H9 (cell line): ENCODE measurements at regions not wholly inside any gene's neighbourhood (a gene's known extent, or its start where the extent isn't known, plus 50 kb on each side); places are given as distances from the start of the nearest gene placed in this dataset.
A peak's percentile ranks its signal among the peaks of the same experiment; 100 is the strongest.

Experiments used
- DNase-seq: peaks from one replicate; pipeline ENCODE4 v3.0.0-alpha.2; 2017
- H2AFZ ChIP-seq: one replicate; pipeline ENCODE4 v1.6.1; 2013; ENCODE audit warnings: mild to moderate bottlenecking, low read length, control low read depth, moderate library complexity
- H2AK5ac ChIP-seq: 2 replicates; pipeline ENCODE4 v1.6.1; 2013; ENCODE audit warnings: low read length, control low read depth, mixed read lengths; ENCODE audit not compliant: insufficient read length
- H2BK120ac ChIP-seq: one replicate; pipeline ENCODE4 v1.6.1; 2013; ENCODE audit warnings: low read depth, mild to moderate bottlenecking, low read length, control low read depth, inconsistent platforms; ENCODE audit not compliant: poor library complexity, severe bottlenecking
- H2BK12ac ChIP-seq: 2 replicates; pipeline ENCODE4 v1.6.1; 2013; ENCODE audit warnings: low read length, control low read depth, mixed read lengths, low read depth; ENCODE audit not compliant: insufficient read length
- H2BK15ac ChIP-seq: 2 replicates; pipeline ENCODE4 v1.6.1; 2013; ENCODE audit warnings: low read depth, low read length, control low read depth
- H2BK20ac ChIP-seq: one replicate; pipeline ENCODE4 v1.6.1; 2013; ENCODE audit warnings: low read depth, mild to moderate bottlenecking, low read length, control low read depth, inconsistent platforms; ENCODE audit not compliant: poor library complexity, severe bottlenecking
- H2BK5ac ChIP-seq: 2 replicates; pipeline ENCODE4 v1.6.1; 2013; ENCODE audit warnings: low read length, control low read depth, mixed read lengths; ENCODE audit not compliant: insufficient read length
- H3K14ac ChIP-seq: 2 replicates; pipeline ENCODE4 v1.6.1; 2013; ENCODE audit warnings: low read length, control low read depth; ENCODE audit not compliant: insufficient read depth
- H3K18ac ChIP-seq: 2 replicates; pipeline ENCODE4 v1.6.1; 2013; ENCODE audit warnings: low read depth, mild to moderate bottlenecking, mixed read lengths, low read length, control low read depth; ENCODE audit not compliant: insufficient read length
- H3K23ac ChIP-seq: 2 replicates; pipeline ENCODE4 v1.6.1; 2013; ENCODE audit warnings: low read length, control low read depth, mixed read lengths, low read depth; ENCODE audit not compliant: insufficient read length
- H3K23me2 ChIP-seq: 2 replicates; pipeline ENCODE4 v1.6.1; 2013; ENCODE audit warnings: low read depth, mild to moderate bottlenecking, mixed read lengths, low read length, control low read depth; ENCODE audit not compliant: insufficient read length, poor library complexity, severe bottlenecking
- H3K27ac ChIP-seq: 2 replicates; pipeline ENCODE4 v1.5.1; 2013; ENCODE audit warnings: low read length, control low read depth, mixed read lengths, low read depth; ENCODE audit not compliant: insufficient read length
- H3K27me3 ChIP-seq: 2 replicates; pipeline ENCODE4 v1.6.1; 2013; ENCODE audit warnings: low read length, control low read depth, inconsistent platforms; ENCODE audit not compliant: insufficient read depth
- H3K4ac ChIP-seq: 2 replicates; pipeline ENCODE4 v1.6.1; 2013; ENCODE audit warnings: low read depth, mild to moderate bottlenecking, control low read depth, inconsistent platforms, low read length, moderate library complexity
- H3K4me1 ChIP-seq: 2 replicates; pipeline ENCODE4 v1.6.1; 2013; ENCODE audit warnings: low read length, control low read depth, inconsistent platforms; ENCODE audit not compliant: insufficient read depth
- H3K4me2 ChIP-seq: 2 replicates; pipeline ENCODE4 v1.6.1; 2013; ENCODE audit warnings: low read length, control low read depth, mixed read lengths; ENCODE audit not compliant: insufficient read length, insufficient read depth
- H3K56ac ChIP-seq: 2 replicates; pipeline ENCODE4 v1.6.1; 2013; ENCODE audit warnings: low read depth, mild to moderate bottlenecking, mixed read lengths, low read length, control low read depth; ENCODE audit not compliant: insufficient read length
- H3K79me1 ChIP-seq: 2 replicates; pipeline ENCODE4 v1.6.1; 2013; ENCODE audit warnings: low read depth, mild to moderate bottlenecking, moderate library complexity, low read length, control low read depth, inconsistent platforms; ENCODE audit not compliant: insufficient read depth, poor library complexity, severe bottlenecking
- H3K79me2 ChIP-seq: 2 replicates; pipeline ENCODE4 v1.6.1; 2013; ENCODE audit warnings: low read length, control low read depth, inconsistent platforms; ENCODE audit not compliant: insufficient read depth
- H3K9ac ChIP-seq: 2 replicates; pipeline ENCODE4 v1.6.1; 2013; ENCODE audit warnings: low read length, control low read depth, mixed read lengths; ENCODE audit not compliant: insufficient read length; ENCODE audit errors: extremely low read depth
- H3K9me3 ChIP-seq: one replicate; pipeline ENCODE4 v1.6.1; 2013; ENCODE audit warnings: low read depth, low read length, inconsistent platforms; ENCODE audit not compliant: control insufficient read depth
- H3T11ph ChIP-seq: one replicate; pipeline ENCODE4 v1.6.1; 2013; ENCODE audit warnings: mild to moderate bottlenecking, low read length, control low read depth, inconsistent platforms
- H4K20me1 ChIP-seq: one replicate; pipeline ENCODE4 v1.6.1; 2013; ENCODE audit not compliant: control insufficient read depth, insufficient read length, insufficient read depth
- H4K5ac ChIP-seq: 2 replicates; pipeline ENCODE4 v1.6.1; 2013; ENCODE audit warnings: low read depth, mild to moderate bottlenecking, mixed read lengths, low read length, control low read depth; ENCODE audit not compliant: insufficient read length
- H4K8ac ChIP-seq: replicated peaks from 2 replicates; pipeline ENCODE4 v1.6.1; 2013; ENCODE audit warnings: low read length, control low read depth, mixed read lengths, low read depth; ENCODE audit not compliant: insufficient read length
- H4K91ac ChIP-seq: 2 replicates; pipeline ENCODE4 v1.6.1; 2013; ENCODE audit warnings: low read depth, mild to moderate bottlenecking, moderate library complexity, mixed read lengths, low read length, control low read depth; ENCODE audit not compliant: insufficient read length
- H3K27ac Mint-ChIP-seq, 3 experiments: 2 replicates in 2 of 3; 3 replicates in 1 of 3; pipeline ENCODE4 v1.8.0; 2020 to 2021; ENCODE audit warnings: mixed read lengths in 3 of 3, mild to moderate bottlenecking in 1 of 3, moderate library complexity in 1 of 3
- H3K27me3 Mint-ChIP-seq: 2 replicates; pipeline ENCODE4 v1.8.0; 2021; ENCODE audit warnings: low read depth, mild to moderate bottlenecking, moderate library complexity, mixed read lengths
- H3K36me3 Mint-ChIP-seq, 3 experiments: 2 replicates in 2 of 3; 3 replicates in 1 of 3; pipeline ENCODE4 v1.8.0; 2020 to 2021; ENCODE audit warnings: low read depth in 3 of 3, mixed read lengths in 3 of 3; ENCODE audit not compliant: insufficient read depth in 1 of 3
- H3K4me1 Mint-ChIP-seq, 2 experiments: 2 replicates each; pipeline ENCODE4 v1.8.0; 2020; ENCODE audit warnings: mixed read lengths in 2 of 2
- H3K4me3 Mint-ChIP-seq, 2 experiments: 2 replicates in 1 of 2; 3 replicates in 1 of 2; pipeline ENCODE4 v1.8.0; 2020 to 2021; ENCODE audit warnings: mild to moderate bottlenecking in 2 of 2, mixed read lengths in 2 of 2, moderate library complexity in 1 of 2
- H3K9me3 Mint-ChIP-seq, 2 experiments: 2 replicates in 1 of 2; 3 replicates in 1 of 2; pipeline ENCODE4 v1.8.0; 2020; ENCODE audit warnings: mild to moderate bottlenecking in 2 of 2, mixed read lengths in 2 of 2, moderate library complexity in 1 of 2
- WGBS: extraction: QIAGEN DNeasy Blood & Tissue Kit; methylation state at CpG from one replicate; pipeline ENCODE4 v1.1.7; 2013; ENCODE audit warnings: missing lambda C conversion rate, low lambda C conversion rate, mixed read lengths; ENCODE audit not compliant: insufficient read length; ENCODE audit errors: extremely low coverage; 5-methylcytosine and 5-hydroxymethylcytosine counted together
- TF ChIP-seq, protein P1 (sequence below): fragments of 200-600 bp; sonication (generic); conservative IDR thresholded peaks from 3 replicates; pipeline ENCODE4 v1.8.0; 2021; ENCODE audit warnings: antibody characterized with exemption, mild to moderate bottlenecking

GRCh38 chr2:195352581-195352980 lies 304.4 kb upstream of the SLC39A10 start:
- H3K4me1 ChIP-seq = no peaks in the 10 kb centered on the region; the same call in 1 of the 2 replicates
- H3K4ac ChIP-seq = no peak overlapping the region
- H4K91ac ChIP-seq = no peak overlapping the region
- H3K27me3 ChIP-seq = no peaks in the 10 kb centered on the region
- H3K23me2 ChIP-seq = no peaks in the 10 kb centered on the region
- H3K9ac ChIP-seq = no peak overlapping the region
- H2BK20ac ChIP-seq = no peak overlapping the region
- H4K20me1 ChIP-seq = no peaks in the 10 kb centered on the region
- no peak overlapping the region for H3K4me2 ChIP-seq
- Mint-ChIP-seq H3K4me1 (peaks cover 3 to 8% of the 10 kb centered on the region in 2 experiments), H3K36me3 (peaks cover 0 to 1% (median 0%) of the 10 kb centered on the region in 3 experiments; a peak in 2 of 7 replicates), H3K9me3 (peaks cover 0 to 2% of the 10 kb centered on the region in 2 experiments; a peak in 1 of 5 replicates), H3K27ac (peak overlapping the region in 1 of 3 experiments; percentile 49; a peak in 2 of 7 replicates), H3K4me3 (no peak overlapping the region), H3K27me3 (no peaks in the 10 kb centered on the region)
- no peak overlapping the region for H2BK15ac ChIP-seq
- WGBS = no CpG with 5 or more reads among the region's 5 CpGs
- H2AK5ac ChIP-seq = no peak overlapping the region
- H2BK12ac ChIP-seq = no peak overlapping the region
- no peak overlapping the region for H2BK120ac ChIP-seq
- H2AFZ ChIP-seq = no peak overlapping the region
- H2BK5ac ChIP-seq = no peak overlapping the region
- H3K14ac ChIP-seq = no peak overlapping the region
- no peak overlapping the region for H3K27ac ChIP-seq
- no peaks in the 10 kb centered on the region for H3K79me2 ChIP-seq
- H3K56ac ChIP-seq = no peak overlapping the region
- H4K5ac ChIP-seq = no peak overlapping the region
- DNase-seq = no peak
- no peak overlapping the region for H3K18ac ChIP-seq
- no peak overlapping the region for H3T11ph ChIP-seq
- no peak overlapping the region for H3K23ac ChIP-seq
- no peaks in the 10 kb centered on the region for H3K79me1 ChIP-seq
- TF ChIP-seq, protein P1, sequence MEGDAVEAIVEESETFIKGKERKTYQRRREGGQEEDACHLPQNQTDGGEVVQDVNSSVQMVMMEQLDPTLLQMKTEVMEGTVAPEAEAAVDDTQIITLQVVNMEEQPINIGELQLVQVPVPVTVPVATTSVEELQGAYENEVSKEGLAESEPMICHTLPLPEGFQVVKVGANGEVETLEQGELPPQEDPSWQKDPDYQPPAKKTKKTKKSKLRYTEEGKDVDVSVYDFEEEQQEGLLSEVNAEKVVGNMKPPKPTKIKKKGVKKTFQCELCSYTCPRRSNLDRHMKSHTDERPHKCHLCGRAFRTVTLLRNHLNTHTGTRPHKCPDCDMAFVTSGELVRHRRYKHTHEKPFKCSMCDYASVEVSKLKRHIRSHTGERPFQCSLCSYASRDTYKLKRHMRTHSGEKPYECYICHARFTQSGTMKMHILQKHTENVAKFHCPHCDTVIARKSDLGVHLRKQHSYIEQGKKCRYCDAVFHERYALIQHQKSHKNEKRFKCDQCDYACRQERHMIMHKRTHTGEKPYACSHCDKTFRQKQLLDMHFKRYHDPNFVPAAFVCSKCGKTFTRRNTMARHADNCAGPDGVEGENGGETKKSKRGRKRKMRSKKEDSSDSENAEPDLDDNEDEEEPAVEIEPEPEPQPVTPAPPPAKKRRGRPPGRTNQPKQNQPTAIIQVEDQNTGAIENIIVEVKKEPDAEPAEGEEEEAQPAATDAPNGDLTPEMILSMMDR = no peak
- no peak overlapping the region for H4K8ac ChIP-seq
- H3K9me3 ChIP-seq = no peaks in the 10 kb centered on the region
